ENCODE measurements at regions not wholly inside any gene's neighbourhood (a gene's known extent, or its start where the extent isn't known, plus 50 kb on each side); places are given as distances from the start of the nearest gene placed in this dataset.

DNA sequence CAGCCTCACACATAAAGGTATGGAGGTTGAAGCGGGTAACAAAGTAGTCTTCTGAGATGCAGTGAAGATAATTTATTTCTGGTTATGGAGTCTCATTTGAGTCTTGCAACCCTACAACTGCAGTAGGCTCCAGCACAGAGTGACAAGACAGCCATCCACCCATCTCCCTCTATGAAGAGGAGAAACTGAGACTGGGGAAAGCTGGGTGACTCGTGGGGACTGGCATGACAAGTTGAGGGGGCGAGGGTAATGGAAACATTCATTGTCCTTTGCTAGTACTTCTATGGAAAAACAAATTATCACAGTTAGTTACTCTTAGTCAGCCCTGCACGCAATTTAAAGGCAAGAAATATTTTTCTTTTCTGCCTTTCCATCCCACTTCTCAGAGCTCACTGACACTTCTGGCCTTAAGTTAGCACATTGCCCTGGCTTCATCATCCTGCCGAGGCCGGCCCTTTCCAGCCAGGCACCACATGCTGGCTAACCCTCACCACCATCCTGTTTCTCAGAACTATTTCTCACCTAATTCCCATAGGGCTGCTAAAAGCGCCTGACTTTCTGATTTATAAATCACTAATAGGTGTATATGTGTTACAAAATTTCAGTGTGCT, 361.1 kb downstream of the ETS1 start:
- BruUV-seq (replicated peaks): no TSS peak
- TF ChIP-seq, protein P1, sequence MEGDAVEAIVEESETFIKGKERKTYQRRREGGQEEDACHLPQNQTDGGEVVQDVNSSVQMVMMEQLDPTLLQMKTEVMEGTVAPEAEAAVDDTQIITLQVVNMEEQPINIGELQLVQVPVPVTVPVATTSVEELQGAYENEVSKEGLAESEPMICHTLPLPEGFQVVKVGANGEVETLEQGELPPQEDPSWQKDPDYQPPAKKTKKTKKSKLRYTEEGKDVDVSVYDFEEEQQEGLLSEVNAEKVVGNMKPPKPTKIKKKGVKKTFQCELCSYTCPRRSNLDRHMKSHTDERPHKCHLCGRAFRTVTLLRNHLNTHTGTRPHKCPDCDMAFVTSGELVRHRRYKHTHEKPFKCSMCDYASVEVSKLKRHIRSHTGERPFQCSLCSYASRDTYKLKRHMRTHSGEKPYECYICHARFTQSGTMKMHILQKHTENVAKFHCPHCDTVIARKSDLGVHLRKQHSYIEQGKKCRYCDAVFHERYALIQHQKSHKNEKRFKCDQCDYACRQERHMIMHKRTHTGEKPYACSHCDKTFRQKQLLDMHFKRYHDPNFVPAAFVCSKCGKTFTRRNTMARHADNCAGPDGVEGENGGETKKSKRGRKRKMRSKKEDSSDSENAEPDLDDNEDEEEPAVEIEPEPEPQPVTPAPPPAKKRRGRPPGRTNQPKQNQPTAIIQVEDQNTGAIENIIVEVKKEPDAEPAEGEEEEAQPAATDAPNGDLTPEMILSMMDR (IDR thresholded peaks at IDR 0.05; ENCODE audit: unreplicated experiment): no peak
- no peak overlapping the region for H3K4me3 Mint-ChIP-seq (ENCODE audit: unreplicated experiment)
- no peaks in the 10 kb centered on the region for H3K27me3 Mint-ChIP-seq (ENCODE audit: insufficient read depth, unreplicated experiment)
- ChIA-PET POLR2A (no interaction called here), CTCF (no interaction called here)
- no peaks in the 10 kb centered on the region for H3K4me1 Mint-ChIP-seq (ENCODE audit: insufficient read depth, unreplicated experiment)
- no peaks in the 10 kb centered on the region for H3K9me3 Mint-ChIP-seq (ENCODE audit: unreplicated experiment)
- no peaks in the 10 kb centered on the region for H3K36me3 Mint-ChIP-seq (ENCODE audit: insufficient read depth, unreplicated experiment)
- DNase-seq (ENCODE audit: unreplicated experiment): no peak
- no peak overlapping the region for H3K27ac Mint-ChIP-seq (ENCODE audit: low read depth, unreplicated experiment)
- intact Hi-C loops (cut with micrococcal nuclease): no loop called here

DNA sequence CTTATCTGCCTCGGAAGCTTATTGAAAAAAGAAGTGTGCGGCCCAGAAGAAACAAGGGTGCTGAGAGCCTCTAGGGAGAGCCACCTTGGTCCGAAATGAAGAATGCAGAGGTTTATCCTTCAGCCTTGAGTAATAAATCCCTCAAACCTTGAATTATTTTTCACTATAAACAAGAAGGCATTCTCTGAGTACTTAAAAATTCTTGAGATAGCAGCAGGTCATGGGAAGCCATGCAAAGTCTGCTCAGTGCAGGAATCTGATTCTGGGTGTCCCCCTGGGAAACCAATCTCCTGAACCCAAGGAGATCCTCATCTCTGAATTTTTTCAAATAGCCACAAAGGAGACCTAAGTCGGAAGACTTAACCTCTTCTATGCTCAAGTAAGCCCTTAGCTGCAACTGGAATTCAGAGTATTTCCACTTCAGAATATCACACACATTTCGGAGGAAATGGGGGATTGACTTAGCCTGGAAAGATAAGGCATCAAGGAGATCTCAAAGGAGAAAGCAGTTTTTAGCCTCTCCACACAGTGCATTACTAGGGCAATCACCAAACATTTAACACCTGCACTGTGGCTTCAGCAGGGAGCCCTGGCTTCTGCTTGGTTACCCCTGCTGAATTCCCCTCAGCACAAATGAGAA, 365.0 kb downstream of the ETS1 start:
- Mint-ChIP-seq H3K4me3 (ENCODE audit: unreplicated experiment) (no peak overlapping the region), H3K4me1 (ENCODE audit: insufficient read depth, unreplicated experiment) (no peaks in the 10 kb centered on the region), H3K36me3 (ENCODE audit: insufficient read depth, unreplicated experiment) (no peaks in the 10 kb centered on the region), H3K9me3 (ENCODE audit: unreplicated experiment) (no peaks in the 10 kb centered on the region), H3K27ac (ENCODE audit: low read depth, unreplicated experiment) (no peak overlapping the region), H3K27me3 (ENCODE audit: insufficient read depth, unreplicated experiment) (no peaks in the 10 kb centered on the region)
- BruUV-seq (replicated peaks): no TSS peak
- intact Hi-C loops (cut with micrococcal nuclease): no loop called here
- POLR2A ChIA-PET: no interaction called here
- CTCF ChIA-PET: no interaction called here
- TF ChIP-seq, protein P1 (IDR thresholded peaks at IDR 0.05; ENCODE audit: unreplicated experiment): no peak
- DNase-seq (ENCODE audit: unreplicated experiment): no peak

DNA sequence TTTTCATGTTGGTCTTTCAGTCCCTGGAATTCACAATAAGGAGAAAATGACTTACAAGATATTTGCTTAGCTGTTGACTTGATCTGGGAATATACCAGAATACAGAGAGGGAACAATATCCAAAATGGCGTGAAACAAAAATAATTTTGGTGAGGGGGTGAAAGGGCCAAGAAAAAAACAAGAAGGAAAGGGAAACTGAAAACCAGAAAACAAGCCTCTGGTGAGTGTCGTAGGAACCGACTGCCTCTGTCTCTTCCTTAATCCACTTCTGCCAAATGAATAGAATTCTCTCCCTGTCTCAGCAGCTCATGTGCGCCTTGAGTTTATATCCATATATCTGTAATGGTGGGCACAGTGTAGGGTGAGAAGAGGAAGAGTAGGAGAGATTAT, 367.6 kb downstream of the ETS1 start:
- no peaks in the 10 kb centered on the region for H3K4me1 Mint-ChIP-seq (ENCODE audit: insufficient read depth, unreplicated experiment)
- no peak for DNase-seq (ENCODE audit: unreplicated experiment)
- POLR2A ChIA-PET: interaction anchor here (0.7 kb wide), 1 partner anchor 137 kb away, joined by 3 read pairs; no protein-coding TSS in a partner anchor
- TF ChIP-seq, protein P1 (IDR thresholded peaks at IDR 0.05; ENCODE audit: unreplicated experiment): no peak
- no TSS peak for BruUV-seq (replicated peaks)
- intact Hi-C loops (cut with micrococcal nuclease): loop anchor here (10.0 kb wide), 1 partner anchor 225 kb away; no protein-coding TSS in a partner anchor
- peaks cover 7% of the 10 kb centered on the region for H3K9me3 Mint-ChIP-seq (ENCODE audit: unreplicated experiment)
- no peak overlapping the region for H3K27ac Mint-ChIP-seq (ENCODE audit: low read depth, unreplicated experiment)
- H3K27me3 Mint-ChIP-seq (ENCODE audit: insufficient read depth, unreplicated experiment): no peaks in the 10 kb centered on the region
- H3K4me3 Mint-ChIP-seq (ENCODE audit: unreplicated experiment): no peak overlapping the region
- CTCF ChIA-PET: interaction anchor here (0.6 to 1.2 kb wide), 3 partner anchors 16 to 375 kb away, joined by 3 to 4 read pairs (median 3); no protein-coding TSS in a partner anchor
- no peaks in the 10 kb centered on the region for H3K36me3 Mint-ChIP-seq (ENCODE audit: insufficient read depth, unreplicated experiment)

DNA sequence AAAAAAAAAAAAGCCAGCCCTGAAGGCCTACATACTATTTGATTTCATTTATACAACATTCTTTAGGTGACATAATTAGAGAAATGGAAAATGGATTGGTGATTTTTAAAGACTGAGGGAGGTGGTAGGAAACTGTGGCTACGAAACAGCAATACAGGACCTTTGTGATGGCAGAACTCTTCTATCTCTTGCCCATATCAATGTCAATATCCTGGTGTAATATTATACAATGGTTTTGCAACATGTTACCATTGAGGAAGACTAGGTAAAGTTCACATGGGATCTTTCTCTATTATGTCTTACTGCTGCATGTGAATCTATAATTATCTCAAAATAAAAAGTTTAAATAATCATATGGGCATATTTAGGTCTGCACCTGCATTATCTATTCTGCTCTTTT, 371.2 kb downstream of the ETS1 start:
- intact Hi-C loops (cut with micrococcal nuclease): loop anchor here (10.0 kb wide), 1 partner anchor 229 kb away; no protein-coding TSS in a partner anchor
- TF ChIP-seq, protein P1 (IDR thresholded peaks at IDR 0.05; ENCODE audit: unreplicated experiment): no peak
- no peaks in the 10 kb centered on the region for H3K27me3 Mint-ChIP-seq (ENCODE audit: insufficient read depth, unreplicated experiment)
- no peaks in the 10 kb centered on the region for H3K4me1 Mint-ChIP-seq (ENCODE audit: insufficient read depth, unreplicated experiment)
- no TSS peak for BruUV-seq (replicated peaks)
- ChIA-PET POLR2A (no interaction called here), CTCF (no interaction called here)
- H3K4me3 Mint-ChIP-seq (ENCODE audit: unreplicated experiment): no peak overlapping the region
- no peak for DNase-seq (ENCODE audit: unreplicated experiment)
- peaks cover 16% of the 10 kb centered on the region for H3K9me3 Mint-ChIP-seq (ENCODE audit: unreplicated experiment)
- H3K36me3 Mint-ChIP-seq (ENCODE audit: insufficient read depth, unreplicated experiment): no peaks in the 10 kb centered on the region
- no peak overlapping the region for H3K27ac Mint-ChIP-seq (ENCODE audit: low read depth, unreplicated experiment)

Data from MCF 10A (cell line).